Endodermal cell (in vitro differentiated cells): ENCODE measurements at regions not wholly inside any gene's neighbourhood (a gene's known extent, or its start where the extent isn't known, plus 50 kb on each side); places are given as distances from the start of the nearest gene placed in this dataset.

Source experiments
- DNase-seq: peaks from one replicate; pipeline ENCODE4 v3.0.0-alpha.2; 2017
- H3K27ac ChIP-seq: 2 replicates; pipeline ENCODE4 v1.5.1; 2013; ENCODE audit warnings: mild to moderate bottlenecking, low read depth, low read length, moderate library complexity
- H3K27me3 ChIP-seq: 2 replicates; pipeline ENCODE4 v1.6.1; 2013; ENCODE audit warnings: mild to moderate bottlenecking, low read length, moderate library complexity; ENCODE audit not compliant: insufficient read depth, control insufficient read depth, poor library complexity, severe bottlenecking
- H3K36me3 ChIP-seq: 2 replicates; pipeline ENCODE4 v1.7.0; 2013; ENCODE audit warnings: mild to moderate bottlenecking, low read length, moderate library complexity; ENCODE audit not compliant: control insufficient read depth, insufficient read depth
- H3K4me1 ChIP-seq: one replicate; pipeline ENCODE4 v1.7.0; 2013; ENCODE audit warnings: low read length; ENCODE audit not compliant: control insufficient read depth, insufficient read depth
- H3K4me3 ChIP-seq: 2 replicates; pipeline ENCODE4 v1.5.1; 2013; ENCODE audit warnings: mild to moderate bottlenecking, low read length, moderate library complexity
- H3K9ac ChIP-seq: 2 replicates; pipeline ENCODE4 v1.6.1; 2013; ENCODE audit warnings: mild to moderate bottlenecking, low read length, moderate library complexity; ENCODE audit not compliant: poor library complexity, severe bottlenecking; ENCODE audit errors: extremely low read depth
- H3K9me3 ChIP-seq: 2 replicates; pipeline ENCODE4 v1.6.1; 2013; ENCODE audit warnings: mild to moderate bottlenecking, low read length, moderate library complexity; ENCODE audit not compliant: control insufficient read depth
- H3K27ac Mint-ChIP-seq: 2 replicates; pipeline ENCODE4 v1.8.0; 2020; ENCODE audit warnings: mixed read lengths
- H3K27me3 Mint-ChIP-seq: 2 replicates; pipeline ENCODE4 v1.8.0; 2021; ENCODE audit warnings: mild to moderate bottlenecking, mixed read lengths; ENCODE audit not compliant: insufficient read depth
- H3K36me3 Mint-ChIP-seq: 2 replicates; pipeline ENCODE4 v1.8.0; 2020; ENCODE audit warnings: low read depth, mixed read lengths
- H3K4me1 Mint-ChIP-seq: 2 replicates; pipeline ENCODE4 v1.8.0; 2020; ENCODE audit warnings: mixed read lengths
- H3K4me3 Mint-ChIP-seq: 2 replicates; pipeline ENCODE4 v1.8.0; 2020; ENCODE audit warnings: mild to moderate bottlenecking, moderate library complexity, mixed read lengths
- H3K9me3 Mint-ChIP-seq: 2 replicates; pipeline ENCODE4 v1.8.0; 2020; ENCODE audit warnings: mild to moderate bottlenecking, mixed read lengths
- CTCF ChIP-seq: fragments of 200-600 bp; sonication (generic); conservative IDR thresholded peaks from 2 replicates; pipeline ENCODE4 v1.5.0; 2021; ENCODE audit warnings: antibody characterized with exemption, mild to moderate bottlenecking
- WGBS, 2 experiments: methylation state at CpG; one replicate each; pipeline versions ENCODE4 v1.1.5 to v1.1.7; 2013; ENCODE audit warnings: missing lambda C conversion rate in 2 of 2, mixed read lengths in 1 of 2; ENCODE audit not compliant: insufficient coverage in 1 of 2, insufficient read length in 1 of 2; 5-methylcytosine and 5-hydroxymethylcytosine counted together

GRCh38 chr15:97729270-97729669 is 231.2 kb upstream of the ARRDC4 start:
- Histone ChIP-seq H3K27ac (peak overlapping the region; percentile 79), H3K27me3 (no peaks in the 10 kb centered on the region), H3K4me1 (peaks cover 5% of the 10 kb centered on the region), H3K4me3 (no peak overlapping the region), H3K9me3 (no peaks in the 10 kb centered on the region), H3K9ac (no peak overlapping the region), H3K36me3 (no peaks in the 10 kb centered on the region)
- Mint-ChIP-seq H3K27me3 (no peaks in the 10 kb centered on the region), H3K36me3 (no peaks in the 10 kb centered on the region), H3K27ac (no peak overlapping the region), H3K4me1 (no peaks in the 10 kb centered on the region), H3K9me3 (no peaks in the 10 kb centered on the region), H3K4me3 (no peak overlapping the region)
- no peak for DNase-seq
- WGBS, 2 experiments = 86 to 92% methylated on average over 7 of the region's 7 CpGs
- TF ChIP-seq CTCF = no peak

- WGBS, 2 experiments = 92 to 100% methylated on average over 1 of the region's 1 CpG
- Mint-ChIP-seq H3K36me3 (no peaks in the 10 kb centered on the region), H3K4me3 (no peak overlapping the region), H3K27ac (no peak overlapping the region), H3K27me3 (no peaks in the 10 kb centered on the region), H3K4me1 (no peaks in the 10 kb centered on the region), H3K9me3 (no peaks in the 10 kb centered on the region)
- H3K9me3 ChIP-seq = no peaks in the 10 kb centered on the region
- H3K4me1 ChIP-seq = peaks cover 5% of the 10 kb centered on the region
- H3K4me3 ChIP-seq = no peak overlapping the region
- DNase-seq = no peak
- no peak overlapping the region for H3K9ac ChIP-seq
- H3K36me3 ChIP-seq = no peaks in the 10 kb centered on the region
- no peaks in the 10 kb centered on the region for H3K27me3 ChIP-seq
- H3K27ac ChIP-seq = no peak overlapping the region
- TF ChIP-seq CTCF = no peak
These were observed 230.2 kb upstream of the ARRDC4 start for GRCh38 chr15:97730315-97730714.

DNA sequence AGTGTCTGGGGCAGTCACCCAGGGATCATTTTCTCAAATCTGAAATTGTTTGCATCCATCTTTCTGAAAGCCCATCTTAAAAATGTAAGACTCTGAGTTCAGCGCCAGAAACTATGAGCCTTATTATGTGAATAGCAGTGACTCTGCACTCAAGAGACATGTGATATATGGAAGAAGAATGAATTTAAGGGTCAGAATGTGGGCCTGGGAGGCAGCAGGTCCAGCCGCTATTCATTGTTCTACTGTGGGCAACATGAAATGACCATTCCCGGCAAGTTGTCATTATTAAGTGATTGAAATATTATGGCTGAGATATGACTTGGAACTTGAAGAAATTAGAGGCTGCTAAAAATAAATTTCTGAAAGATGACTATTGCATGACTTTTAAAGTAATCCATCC is 228.6 kb upstream of the ARRDC4 start:
- no peaks in the 10 kb centered on the region for H3K9me3 Mint-ChIP-seq
- H3K27me3 Mint-ChIP-seq = no peaks in the 10 kb centered on the region
- H3K36me3 ChIP-seq = no peaks in the 10 kb centered on the region
- DNase-seq = no peak
- no peak overlapping the region for H3K4me3 Mint-ChIP-seq
- no peak overlapping the region for H3K27ac ChIP-seq
- 94 to 100% methylated on average over 3 of the region's 3 CpGs for WGBS, 2 experiments
- no peaks in the 10 kb centered on the region for H3K4me1 Mint-ChIP-seq
- H3K9ac ChIP-seq = no peak overlapping the region
- no peaks in the 10 kb centered on the region for H3K9me3 ChIP-seq
- no peaks in the 10 kb centered on the region for H3K36me3 Mint-ChIP-seq
- TF ChIP-seq CTCF = no peak
- H3K4me3 ChIP-seq = no peak overlapping the region
- H3K27me3 ChIP-seq = no peaks in the 10 kb centered on the region
- H3K4me1 ChIP-seq = no peaks in the 10 kb centered on the region
- H3K27ac Mint-ChIP-seq = no peak overlapping the region
